Astrocyte (in vitro differentiated cells and primary cell): ENCODE measurements at regions not wholly inside any gene's neighbourhood (a gene's known extent, or its start where the extent isn't known, plus 50 kb on each side); places are given as distances from the start of the nearest gene placed in this dataset.

Experiments used
- DNase-seq: peaks from one replicate; pipeline ENCODE4 v3.0.0-alpha.2; 2010; ENCODE audit warnings: low read depth
- FAIRE-seq: peaks from 2 replicates; lab custom pipeline; 2011; peaks lifted over from hg19 to GRCh38; lab: Jason Lieb, UNC
- H2AFZ ChIP-seq: 2 replicates; pipeline ENCODE4 v1.6.0; 2012; ENCODE audit warnings: low read depth, low read length, inconsistent platforms
- H3K27ac ChIP-seq: 2 replicates; pipeline ENCODE4 v1.5.1; 2011; ENCODE audit warnings: low read depth, low read length, inconsistent platforms
- H3K27me3 ChIP-seq: 2 replicates; pipeline ENCODE4 v1.6.0; 2011; ENCODE audit warnings: low read length, inconsistent platforms; ENCODE audit not compliant: insufficient read depth
- H3K36me3 ChIP-seq: 2 replicates; pipeline ENCODE4 v1.5.1; 2011; ENCODE audit warnings: low read length, inconsistent platforms; ENCODE audit not compliant: insufficient read depth
- H3K4me1 ChIP-seq: 2 replicates; pipeline ENCODE4 v1.5.1; 2011; ENCODE audit warnings: low read length, inconsistent platforms; ENCODE audit not compliant: insufficient read depth
- H3K4me2 ChIP-seq: 2 replicates; pipeline ENCODE4 v1.6.0; 2012; ENCODE audit warnings: low read length, inconsistent platforms
- H3K4me3 ChIP-seq: 2 replicates; pipeline ENCODE4 v1.5.1; 2011; ENCODE audit warnings: low read depth, mild to moderate bottlenecking, low read length, inconsistent platforms; ENCODE audit not compliant: insufficient read depth
- H3K79me2 ChIP-seq: 2 replicates; pipeline ENCODE4 v1.6.0; 2012; ENCODE audit warnings: mild to moderate bottlenecking, low read length, inconsistent platforms; ENCODE audit not compliant: insufficient read depth
- H3K9ac ChIP-seq: 2 replicates; pipeline ENCODE4 v1.6.0; 2012; ENCODE audit warnings: mild to moderate bottlenecking, low read length, inconsistent platforms
- H3K9me3 ChIP-seq: 2 replicates; pipeline ENCODE4 v1.5.1; 2012; ENCODE audit warnings: low read depth, mild to moderate bottlenecking, low read length, inconsistent platforms; ENCODE audit not compliant: insufficient read depth
- H4K20me1 ChIP-seq: 2 replicates; pipeline ENCODE4 v1.6.0; 2012; ENCODE audit warnings: low read length, inconsistent platforms; ENCODE audit not compliant: insufficient read depth
- H3K27ac Mint-ChIP-seq: one replicate; pipeline ENCODE4 v1.8.0; 2021; ENCODE audit warnings: mild to moderate bottlenecking, mixed read lengths; ENCODE audit not compliant: unreplicated experiment
- H3K27me3 Mint-ChIP-seq: one replicate; pipeline ENCODE4 v1.8.0; 2021; ENCODE audit warnings: low read depth, mixed read lengths; ENCODE audit not compliant: unreplicated experiment
- H3K36me3 Mint-ChIP-seq: one replicate; pipeline ENCODE4 v1.8.0; 2021; ENCODE audit warnings: low read depth, mixed read lengths; ENCODE audit not compliant: unreplicated experiment
- H3K4me1 Mint-ChIP-seq: one replicate; pipeline ENCODE4 v1.8.0; 2021; ENCODE audit warnings: low read depth, mixed read lengths; ENCODE audit not compliant: unreplicated experiment
- H3K4me3 Mint-ChIP-seq: one replicate; pipeline ENCODE4 v1.8.0; 2021; ENCODE audit warnings: mild to moderate bottlenecking, moderate library complexity, mixed read lengths; ENCODE audit not compliant: unreplicated experiment
- H3K9me3 Mint-ChIP-seq: one replicate; pipeline ENCODE4 v1.8.0; 2021; ENCODE audit warnings: mild to moderate bottlenecking, mixed read lengths; ENCODE audit not compliant: unreplicated experiment
- CTCF ChIP-seq: IDR thresholded peaks from 2 replicates; pipeline ENCODE4 v1.5.1; 2011; ENCODE audit warnings: low read depth, mild to moderate bottlenecking, inconsistent platforms, low read length, moderate library complexity; ENCODE audit not compliant: insufficient read depth
- EZH2 ChIP-seq: IDR thresholded peaks from 2 replicates; pipeline ENCODE4 v1.6.1; 2012; ENCODE audit warnings: mild to moderate bottlenecking, low read length, inconsistent platforms; ENCODE audit not compliant: insufficient read depth

GRCh38 chr17:72592967-72593325 is 472.1 kb downstream of the SOX9 start:
- Histone ChIP-seq H3K9ac (no peak overlapping the region), H2AFZ (peak overlapping the region; percentile 27), H4K20me1 (peaks cover 40% of the 10 kb centered on the region), H3K4me1 (peaks cover 22% of the 10 kb centered on the region), H3K4me3 (no peak overlapping the region), H3K27ac (no peak overlapping the region), H3K9me3 (no peaks in the 10 kb centered on the region), H3K79me2 (peaks cover 43% of the 10 kb centered on the region), H3K4me2 (no peak overlapping the region), H3K27me3 (peaks cover 3% of the 10 kb centered on the region), H3K36me3 (no peaks in the 10 kb centered on the region)
- H3K27ac Mint-ChIP-seq, result no peak overlapping the region
- no peak for DNase-seq
- H3K36me3 Mint-ChIP-seq, result no peaks in the 10 kb centered on the region
- peak overlapping the region; percentile 78 for H3K4me3 Mint-ChIP-seq
- no peaks in the 10 kb centered on the region for H3K9me3 Mint-ChIP-seq
- peaks cover 25% of the 10 kb centered on the region for H3K4me1 Mint-ChIP-seq
- FAIRE-seq, result no peak
- peaks cover 4% of the 10 kb centered on the region for H3K27me3 Mint-ChIP-seq
- no peak for TF ChIP-seq EZH2
- no peak for TF ChIP-seq CTCF

- Histone ChIP-seq H3K4me1 (peaks cover 17% of the 10 kb centered on the region), H4K20me1 (peaks cover 27% of the 10 kb centered on the region), H3K27ac (no peak overlapping the region), H3K36me3 (no peaks in the 10 kb centered on the region), H3K4me2 (no peak overlapping the region), H3K27me3 (peaks cover 3% of the 10 kb centered on the region), H3K9ac (no peak overlapping the region), H2AFZ (no peak overlapping the region), H3K4me3 (no peak overlapping the region), H3K9me3 (no peaks in the 10 kb centered on the region), H3K79me2 (peaks cover 30% of the 10 kb centered on the region)
- no peak for DNase-seq
- Mint-ChIP-seq H3K27me3 (peaks cover 4% of the 10 kb centered on the region), H3K27ac (no peak overlapping the region), H3K4me1 (peaks cover 15% of the 10 kb centered on the region), H3K9me3 (no peaks in the 10 kb centered on the region), H3K36me3 (no peaks in the 10 kb centered on the region), H3K4me3 (no peak overlapping the region)
- no peak for TF ChIP-seq EZH2
- TF ChIP-seq CTCF, result no peak
- no peak for FAIRE-seq
These were observed 473.4 kb downstream of the SOX9 start for GRCh38 chr17:72594248-72594647.
